NCI-H226 (cell line): ENCODE measurements at regions not wholly inside any gene's neighbourhood (a gene's known extent, or its start where the extent isn't known, plus 50 kb on each side); places are given as distances from the start of the nearest gene placed in this dataset.

Experiments used
- DNase-seq: peaks from one replicate; pipeline ENCODE4 v3.0.0-alpha.2; 2015

GRCh38 chr6:147825848-147826247 is 317.4 kb downstream of the SAMD5 start:
- no peak for DNase-seq

GRCh38 chr6:147826698-147827097 is 318.2 kb downstream of the SAMD5 start:
- DNase-seq, result no peak

GRCh38 chr6:147829418-147829817 is 320.9 kb downstream of the SAMD5 start:
- no peak for DNase-seq

GRCh38 chr6:147829835-147830234 is 321.3 kb downstream of the SAMD5 start:
- no peak for DNase-seq

GRCh38 chr6:147831356-147831755 is 322.9 kb downstream of the SAMD5 start:
- no peak for DNase-seq

- DNase-seq, result no peak
These were observed 325.1 kb downstream of the SAMD5 start for GRCh38 chr6:147833607-147834006.

- no peak for DNase-seq
These were observed 325.7 kb downstream of the SAMD5 start for GRCh38 chr6:147834084-147834776.

- peak; percentile 54 for DNase-seq
These were observed 329.1 kb downstream of the SAMD5 start for GRCh38 chr6:147837540-147837939.

- DNase-seq, result no peak
These were observed 331.5 kb downstream of the SAMD5 start for GRCh38 chr6:147839708-147840610.

GRCh38 chr6:147841547-147842148 is 333.2 kb downstream of the SAMD5 start:
- DNase-seq, result no peak

- no peak for DNase-seq
These were observed 341.2 kb downstream of the SAMD5 start for GRCh38 chr6:147849401-147850330.

GRCh38 chr6:147852772-147853171 is 344.3 kb downstream of the SAMD5 start:
- DNase-seq, result no peak

- no peak for DNase-seq
These were observed 345.1 kb downstream of the SAMD5 start for GRCh38 chr6:147853574-147853973.

- DNase-seq, result no peak
These were observed 347.5 kb downstream of the SAMD5 start for GRCh38 chr6:147855803-147856482.

- DNase-seq, result no peak
These were observed 348.2 kb downstream of the SAMD5 start for GRCh38 chr6:147856687-147857086.

- no peak for DNase-seq
These were observed 349.9 kb downstream of the SAMD5 start for GRCh38 chr6:147858421-147858820.

GRCh38 chr6:147859071-147859470 is 350.6 kb downstream of the SAMD5 start:
- no peak for DNase-seq

- DNase-seq, result no peak
These were observed 353.2 kb downstream of the SAMD5 start for GRCh38 chr6:147861696-147862095.

- DNase-seq, result no peak
These were observed 359.1 kb downstream of the SAMD5 start for GRCh38 chr6:147867433-147868226.

- DNase-seq, result no peak
These were observed 360.1 kb downstream of the SAMD5 start for GRCh38 chr6:147868427-147869190.
